GM23338 (cell line): ENCODE measurements at regions not wholly inside any gene's neighbourhood (a gene's known extent, or its start where the extent isn't known, plus 50 kb on each side); places are given as distances from the start of the nearest gene placed in this dataset.

ENCODE experiments used
- ATAC-seq: fragments of 200-7000 bp; cut with Tn5 transposase; 3 replicates; pipeline ENCODE4 v1.9.1; 2020
- DNase-seq: peaks from one replicate; pipeline ENCODE4 v3.0.0-alpha.2; 2015; ENCODE audit warnings: low spot score
- H2AFZ ChIP-seq: fragments of 200-600 bp; sonication (generic); 2 replicates; pipeline ENCODE4 v1.8.0; 2016; ENCODE audit warnings: antibody characterized with exemption, mild to moderate bottlenecking, moderate library complexity
- H3F3A ChIP-seq: fragments of 200-600 bp; sonication (generic); replicated peaks from 2 replicates; pipeline ENCODE4 v1.8.0; 2017; ENCODE audit warnings: antibody characterized with exemption, mixed run types, low read depth
- H3K27ac ChIP-seq: fragments of 200-600 bp; sonication (generic); 2 replicates; pipeline ENCODE4 v1.6.1; 2016; ENCODE audit warnings: low read depth
- H3K27me3 ChIP-seq: fragments of 200-600 bp; sonication (generic); 2 replicates; pipeline ENCODE4 v1.8.0; 2016; ENCODE audit warnings: mild to moderate bottlenecking, mixed run types, moderate library complexity; ENCODE audit not compliant: insufficient read depth
- H3K36me3 ChIP-seq: fragments of 200-600 bp; sonication (generic); 2 replicates; pipeline ENCODE4 v1.8.0; 2016; ENCODE audit warnings: mild to moderate bottlenecking; ENCODE audit not compliant: insufficient read depth
- H3K4me1 ChIP-seq: fragments of 200-600 bp; sonication (generic); 2 replicates; pipeline ENCODE4 v1.8.0; 2016; ENCODE audit warnings: mild to moderate bottlenecking, moderate library complexity; ENCODE audit not compliant: insufficient read depth
- H3K4me2 ChIP-seq: fragments of 200-600 bp; sonication (generic); 2 replicates; pipeline ENCODE4 v1.7.1; 2017; ENCODE audit warnings: mixed run types
- H3K4me3 ChIP-seq: fragments of 200-600 bp; sonication (generic); 2 replicates; pipeline ENCODE4 v1.6.1; 2016; ENCODE audit warnings: mixed run types
- H3K79me2 ChIP-seq: fragments of 200-600 bp; sonication (generic); replicated peaks from 2 replicates; pipeline ENCODE4 v1.8.0; 2017; ENCODE audit warnings: mild to moderate bottlenecking; ENCODE audit not compliant: insufficient read depth
- H3K9me2 ChIP-seq: fragments of 200-600 bp; sonication (generic); 2 replicates; pipeline ENCODE4 v1.8.0; 2017; ENCODE audit not compliant: insufficient read depth
- H4K20me1 ChIP-seq: fragments of 200-600 bp; sonication (generic); replicated peaks from 2 replicates; pipeline ENCODE4 v1.8.0; 2017; ENCODE audit warnings: mild to moderate bottlenecking; ENCODE audit not compliant: insufficient read depth
- H3K27ac Mint-ChIP-seq: 2 replicates; pipeline ENCODE4 v1.8.0; 2020; ENCODE audit warnings: inconsistent platforms, mild to moderate bottlenecking, moderate library complexity, mixed read lengths
- H3K27me3 Mint-ChIP-seq: 3 replicates; pipeline ENCODE4 v1.8.0; 2022; ENCODE audit warnings: low read depth, mild to moderate bottlenecking, moderate library complexity, mixed read lengths, inconsistent platforms; ENCODE audit not compliant: insufficient read depth, poor library complexity
- H3K36me3 Mint-ChIP-seq: 3 replicates; pipeline ENCODE4 v1.8.0; 2021; ENCODE audit warnings: low read depth, mild to moderate bottlenecking, inconsistent platforms, moderate library complexity, mixed read lengths
- H3K4me1 Mint-ChIP-seq: 3 replicates; pipeline ENCODE4 v1.8.0; 2020; ENCODE audit warnings: mild to moderate bottlenecking, inconsistent platforms, mixed read lengths
- H3K4me3 Mint-ChIP-seq: 3 replicates; pipeline ENCODE4 v1.8.0; 2021; ENCODE audit warnings: moderate library complexity, mild to moderate bottlenecking, inconsistent platforms, mixed read lengths
- H3K9me3 Mint-ChIP-seq: 3 replicates; pipeline ENCODE4 v1.8.0; 2020; ENCODE audit warnings: moderate library complexity, mild to moderate bottlenecking, inconsistent platforms, mixed read lengths
- CREB1 ChIP-seq: fragments of 250-450 bp; sonication (Bioruptor Pico); IDR thresholded peaks from 2 replicates; pipeline ENCODE4 v1.5.0; 2020; ENCODE audit warnings: low read depth, mild to moderate bottlenecking, moderate library complexity
- TF ChIP-seq, protein P1 (sequence below): fragments of 250-450 bp; sonication (Bioruptor Pico); IDR thresholded peaks from 2 replicates; pipeline ENCODE4 v1.5.0; 2020; ENCODE audit warnings: mild to moderate bottlenecking, moderate library complexity
- TF ChIP-seq, protein P2 (sequence below): IDR thresholded peaks from 2 replicates; pipeline ENCODE4 v1.6.1; 2016; ENCODE audit warnings: antibody characterized with exemption
- TF ChIP-seq, protein P3 (sequence below), 2 experiments: fragments of 200-600 bp in 1 of 2; sonication (generic) in 1 of 2; conservative IDR thresholded peaks; 2 replicates each; pipeline versions ENCODE4 v1.5.1 to v1.6.1; 2016 to 2017; ENCODE audit warnings: antibody characterized with exemption in 2 of 2, low read depth in 2 of 2, mild to moderate bottlenecking in 2 of 2, moderate library complexity in 1 of 2

DNA sequence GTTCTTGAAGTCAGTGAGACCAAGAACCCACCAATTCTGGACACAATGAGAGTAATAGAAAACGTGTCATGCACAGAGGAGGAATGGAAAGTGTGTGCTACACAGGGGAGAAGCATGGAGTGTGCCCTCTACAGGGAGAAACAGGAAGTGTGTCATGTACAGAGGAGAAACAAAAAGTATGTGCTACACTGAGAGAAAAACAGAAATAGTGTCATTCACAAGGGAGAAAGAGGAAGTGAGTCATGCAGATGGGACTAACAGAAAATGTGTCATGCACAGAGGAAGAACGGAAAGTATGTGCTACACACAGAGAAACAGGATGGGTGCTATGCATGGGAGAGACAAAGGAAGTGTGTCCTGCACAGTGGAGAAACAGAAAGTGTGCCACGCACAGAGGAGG lies 835.7 kb downstream of the CDY2B start:
- TF ChIP-seq, protein P1, sequence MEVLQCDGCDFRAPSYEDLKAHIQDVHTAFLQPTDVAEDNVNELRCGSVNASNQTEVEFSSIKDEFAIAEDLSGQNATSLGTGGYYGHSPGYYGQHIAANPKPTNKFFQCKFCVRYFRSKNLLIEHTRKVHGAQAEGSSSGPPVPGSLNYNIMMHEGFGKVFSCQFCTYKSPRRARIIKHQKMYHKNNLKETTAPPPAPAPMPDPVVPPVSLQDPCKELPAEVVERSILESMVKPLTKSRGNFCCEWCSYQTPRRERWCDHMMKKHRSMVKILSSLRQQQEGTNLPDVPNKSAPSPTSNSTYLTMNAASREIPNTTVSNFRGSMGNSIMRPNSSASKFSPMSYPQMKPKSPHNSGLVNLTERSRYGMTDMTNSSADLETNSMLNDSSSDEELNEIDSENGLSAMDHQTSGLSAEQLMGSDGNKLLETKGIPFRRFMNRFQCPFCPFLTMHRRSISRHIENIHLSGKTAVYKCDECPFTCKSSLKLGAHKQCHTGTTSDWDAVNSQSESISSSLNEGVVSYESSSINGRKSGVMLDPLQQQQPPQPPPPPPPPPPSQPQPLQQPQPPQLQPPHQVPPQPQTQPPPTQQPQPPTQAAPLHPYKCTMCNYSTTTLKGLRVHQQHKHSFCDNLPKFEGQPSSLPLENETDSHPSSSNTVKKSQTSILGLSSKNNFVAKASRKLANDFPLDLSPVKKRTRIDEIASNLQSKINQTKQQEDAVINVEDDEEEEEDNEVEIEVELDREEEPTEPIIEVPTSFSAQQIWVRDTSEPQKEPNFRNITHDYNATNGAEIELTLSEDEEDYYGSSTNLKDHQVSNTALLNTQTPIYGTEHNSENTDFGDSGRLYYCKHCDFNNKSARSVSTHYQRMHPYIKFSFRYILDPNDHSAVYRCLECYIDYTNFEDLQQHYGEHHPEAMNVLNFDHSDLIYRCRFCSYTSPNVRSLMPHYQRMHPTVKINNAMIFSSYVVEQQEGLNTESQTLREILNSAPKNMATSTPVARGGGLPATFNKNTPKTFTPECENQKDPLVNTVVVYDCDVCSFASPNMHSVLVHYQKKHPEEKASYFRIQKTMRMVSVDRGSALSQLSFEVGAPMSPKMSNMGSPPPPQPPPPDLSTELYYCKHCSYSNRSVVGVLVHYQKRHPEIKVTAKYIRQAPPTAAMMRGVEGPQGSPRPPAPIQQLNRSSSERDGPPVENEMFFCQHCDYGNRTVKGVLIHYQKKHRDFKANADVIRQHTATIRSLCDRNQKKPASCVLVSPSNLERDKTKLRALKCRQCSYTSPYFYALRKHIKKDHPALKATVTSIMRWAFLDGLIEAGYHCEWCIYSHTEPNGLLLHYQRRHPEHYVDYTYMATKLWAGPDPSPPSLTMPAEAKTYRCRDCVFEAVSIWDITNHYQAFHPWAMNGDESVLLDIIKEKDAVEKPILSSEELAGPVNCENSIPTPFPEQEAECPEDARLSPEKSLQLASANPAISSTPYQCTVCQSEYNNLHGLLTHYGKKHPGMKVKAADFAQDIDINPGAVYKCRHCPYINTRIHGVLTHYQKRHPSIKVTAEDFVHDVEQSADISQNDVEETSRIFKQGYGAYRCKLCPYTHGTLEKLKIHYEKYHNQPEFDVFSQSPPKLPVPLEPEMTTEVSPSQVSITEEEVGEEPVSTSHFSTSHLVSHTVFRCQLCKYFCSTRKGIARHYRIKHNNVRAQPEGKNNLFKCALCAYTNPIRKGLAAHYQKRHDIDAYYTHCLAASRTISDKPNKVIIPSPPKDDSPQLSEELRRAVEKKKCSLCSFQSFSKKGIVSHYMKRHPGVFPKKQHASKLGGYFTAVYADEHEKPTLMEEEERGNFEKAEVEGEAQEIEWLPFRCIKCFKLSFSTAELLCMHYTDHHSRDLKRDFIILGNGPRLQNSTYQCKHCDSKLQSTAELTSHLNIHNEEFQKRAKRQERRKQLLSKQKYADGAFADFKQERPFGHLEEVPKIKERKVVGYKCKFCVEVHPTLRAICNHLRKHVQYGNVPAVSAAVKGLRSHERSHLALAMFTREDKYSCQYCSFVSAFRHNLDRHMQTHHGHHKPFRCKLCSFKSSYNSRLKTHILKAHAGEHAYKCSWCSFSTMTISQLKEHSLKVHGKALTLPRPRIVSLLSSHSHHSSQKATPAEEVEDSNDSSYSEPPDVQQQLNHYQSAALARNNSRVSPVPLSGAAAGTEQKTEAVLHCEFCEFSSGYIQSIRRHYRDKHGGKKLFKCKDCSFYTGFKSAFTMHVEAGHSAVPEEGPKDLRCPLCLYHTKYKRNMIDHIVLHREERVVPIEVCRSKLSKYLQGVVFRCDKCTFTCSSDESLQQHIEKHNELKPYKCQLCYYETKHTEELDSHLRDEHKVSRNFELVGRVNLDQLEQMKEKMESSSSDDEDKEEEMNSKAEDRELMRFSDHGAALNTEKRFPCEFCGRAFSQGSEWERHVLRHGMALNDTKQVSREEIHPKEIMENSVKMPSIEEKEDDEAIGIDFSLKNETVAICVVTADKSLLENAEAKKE, result no peak
- TF ChIP-seq, protein P2, sequence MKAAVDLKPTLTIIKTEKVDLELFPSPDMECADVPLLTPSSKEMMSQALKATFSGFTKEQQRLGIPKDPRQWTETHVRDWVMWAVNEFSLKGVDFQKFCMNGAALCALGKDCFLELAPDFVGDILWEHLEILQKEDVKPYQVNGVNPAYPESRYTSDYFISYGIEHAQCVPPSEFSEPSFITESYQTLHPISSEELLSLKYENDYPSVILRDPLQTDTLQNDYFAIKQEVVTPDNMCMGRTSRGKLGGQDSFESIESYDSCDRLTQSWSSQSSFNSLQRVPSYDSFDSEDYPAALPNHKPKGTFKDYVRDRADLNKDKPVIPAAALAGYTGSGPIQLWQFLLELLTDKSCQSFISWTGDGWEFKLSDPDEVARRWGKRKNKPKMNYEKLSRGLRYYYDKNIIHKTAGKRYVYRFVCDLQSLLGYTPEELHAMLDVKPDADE, result no peak
- TF ChIP-seq CREB1 (CRISPR knock-in tag), result no peak
- TF ChIP-seq, protein P3, sequence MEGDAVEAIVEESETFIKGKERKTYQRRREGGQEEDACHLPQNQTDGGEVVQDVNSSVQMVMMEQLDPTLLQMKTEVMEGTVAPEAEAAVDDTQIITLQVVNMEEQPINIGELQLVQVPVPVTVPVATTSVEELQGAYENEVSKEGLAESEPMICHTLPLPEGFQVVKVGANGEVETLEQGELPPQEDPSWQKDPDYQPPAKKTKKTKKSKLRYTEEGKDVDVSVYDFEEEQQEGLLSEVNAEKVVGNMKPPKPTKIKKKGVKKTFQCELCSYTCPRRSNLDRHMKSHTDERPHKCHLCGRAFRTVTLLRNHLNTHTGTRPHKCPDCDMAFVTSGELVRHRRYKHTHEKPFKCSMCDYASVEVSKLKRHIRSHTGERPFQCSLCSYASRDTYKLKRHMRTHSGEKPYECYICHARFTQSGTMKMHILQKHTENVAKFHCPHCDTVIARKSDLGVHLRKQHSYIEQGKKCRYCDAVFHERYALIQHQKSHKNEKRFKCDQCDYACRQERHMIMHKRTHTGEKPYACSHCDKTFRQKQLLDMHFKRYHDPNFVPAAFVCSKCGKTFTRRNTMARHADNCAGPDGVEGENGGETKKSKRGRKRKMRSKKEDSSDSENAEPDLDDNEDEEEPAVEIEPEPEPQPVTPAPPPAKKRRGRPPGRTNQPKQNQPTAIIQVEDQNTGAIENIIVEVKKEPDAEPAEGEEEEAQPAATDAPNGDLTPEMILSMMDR (conservative IDR thresholded peaks at IDR 0.05; ENCODE audit: low read depth in 2 of 2), result peak; percentile 38 to 46
- H3K9me3 Mint-ChIP-seq, result peaks cover 6% of the 10 kb centered on the region
- no peak overlapping the region for H3K4me3 ChIP-seq
- H3K27me3 Mint-ChIP-seq, result no peaks in the 10 kb centered on the region
- no peak overlapping the region for H2AFZ ChIP-seq
- no peaks in the 10 kb centered on the region for H3K27me3 ChIP-seq
- no peak for DNase-seq
- H3K36me3 Mint-ChIP-seq, result peaks cover 7% of the 10 kb centered on the region
- H3K79me2 ChIP-seq, result no peaks in the 10 kb centered on the region
- H3F3A ChIP-seq, result no peaks in the 10 kb centered on the region
- H3K9me2 ChIP-seq, result no peaks in the 10 kb centered on the region
- H3K4me3 Mint-ChIP-seq, result no peak overlapping the region
- no peaks in the 10 kb centered on the region for H3K4me1 ChIP-seq
- no peak overlapping the region for H3K27ac Mint-ChIP-seq
- no peaks in the 10 kb centered on the region for H3K4me1 Mint-ChIP-seq
- H3K4me2 ChIP-seq, result no peak overlapping the region
- H3K27ac ChIP-seq, result no peak overlapping the region
- H3K36me3 ChIP-seq, result no peaks in the 10 kb centered on the region
- no peak for ATAC-seq
- no peaks in the 10 kb centered on the region for H4K20me1 ChIP-seq
